Activated CD4-positive, CD25-positive, alpha-beta regulatory T cell (primary cell): ENCODE measurements at regions not wholly inside any gene's neighbourhood (a gene's known extent, or its start where the extent isn't known, plus 50 kb on each side); places are given as distances from the start of the nearest gene placed in this dataset.

ENCODE experiments used
- DNase-seq, 4 experiments: peaks; one replicate each; lab custom pipeline; 2025; lab: John Stamatoyannopoulos, UW

GRCh38 chr6:14848019-14848418 is 397.9 kb upstream of the JARID2 start:
- no peak for DNase-seq

- no peak for DNase-seq
Observed at GRCh38 chr6:14849185-14849584, 396.7 kb upstream of the JARID2 start.

- DNase-seq = no peak
Observed at GRCh38 chr6:14851281-14851680, 394.6 kb upstream of the JARID2 start.

GRCh38 chr6:14852375-14852774 is 393.5 kb upstream of the JARID2 start:
- no peak for DNase-seq

DNA sequence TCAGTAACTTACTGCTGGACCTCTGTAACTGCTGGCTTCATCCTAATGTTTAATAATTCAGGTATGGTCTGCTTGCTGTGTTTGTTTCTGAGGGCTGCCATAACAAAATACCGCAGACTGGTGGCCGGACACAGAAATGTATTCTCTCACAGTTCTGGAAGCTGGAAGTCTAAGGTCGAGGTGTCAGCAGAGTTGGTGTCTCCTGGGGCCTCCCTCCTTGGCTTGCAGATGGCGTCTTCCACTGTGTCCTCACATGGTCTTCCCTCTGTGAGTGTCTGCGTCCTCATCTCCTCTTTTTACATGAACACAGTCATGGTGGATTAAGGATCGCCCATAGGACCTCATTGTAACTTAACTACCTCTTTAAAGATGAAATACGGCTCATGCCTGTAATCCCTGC is 389.7 kb upstream of the JARID2 start:
- DNase-seq = no peak

- DNase-seq = no peak
Observed at GRCh38 chr6:14857001-14857400, 388.9 kb upstream of the JARID2 start.

- peak in 3 of 4 experiments; percentile 21 to 31 (median 24) for DNase-seq
Observed at GRCh38 chr6:14857501-14857900, 388.4 kb upstream of the JARID2 start.

GRCh38 chr6:14858808-14859207 is 387.1 kb upstream of the JARID2 start:
- DNase-seq = no peak

DNA sequence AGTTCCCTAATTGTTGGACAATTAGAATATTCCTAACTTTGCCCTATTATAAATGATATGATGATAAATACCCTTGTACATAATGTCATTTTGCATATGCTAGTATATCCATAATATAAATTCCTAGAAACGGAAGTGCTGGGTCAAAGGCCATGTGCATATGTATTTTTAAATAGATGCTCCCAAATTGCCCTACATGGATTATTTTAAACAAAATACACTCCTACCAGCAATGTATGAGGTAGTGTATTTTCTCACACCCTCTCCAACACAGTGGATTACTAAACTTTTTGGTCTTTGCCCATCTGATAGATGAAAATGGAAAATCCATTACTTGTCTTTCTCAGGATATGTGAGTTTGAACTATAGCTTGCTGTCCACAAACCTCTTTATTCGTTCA is 385.1 kb upstream of the JARID2 start:
- DNase-seq = no peak

DNA sequence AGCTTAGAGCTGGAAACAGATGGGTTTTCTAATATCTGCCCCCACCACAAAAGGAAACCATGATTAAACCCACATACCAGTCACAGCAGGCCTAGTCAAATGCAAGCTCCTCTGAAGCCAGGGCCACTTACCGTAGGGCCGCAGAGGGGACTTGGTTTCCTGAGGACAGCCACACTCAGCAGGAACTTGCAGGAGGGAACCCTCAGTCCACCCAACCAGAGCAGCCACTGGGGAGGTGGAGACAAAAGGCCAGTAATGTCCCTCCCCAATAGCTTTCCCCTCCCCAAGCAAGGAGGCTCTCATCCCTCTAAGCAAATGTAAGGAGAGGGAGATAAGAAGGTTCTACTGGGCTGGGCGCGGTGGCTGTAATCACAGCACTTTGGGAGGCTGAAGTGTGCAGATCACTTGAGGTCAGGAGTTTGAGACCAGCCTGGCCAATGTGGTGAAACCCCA is 384.4 kb upstream of the JARID2 start:
- DNase-seq = no peak

DNA sequence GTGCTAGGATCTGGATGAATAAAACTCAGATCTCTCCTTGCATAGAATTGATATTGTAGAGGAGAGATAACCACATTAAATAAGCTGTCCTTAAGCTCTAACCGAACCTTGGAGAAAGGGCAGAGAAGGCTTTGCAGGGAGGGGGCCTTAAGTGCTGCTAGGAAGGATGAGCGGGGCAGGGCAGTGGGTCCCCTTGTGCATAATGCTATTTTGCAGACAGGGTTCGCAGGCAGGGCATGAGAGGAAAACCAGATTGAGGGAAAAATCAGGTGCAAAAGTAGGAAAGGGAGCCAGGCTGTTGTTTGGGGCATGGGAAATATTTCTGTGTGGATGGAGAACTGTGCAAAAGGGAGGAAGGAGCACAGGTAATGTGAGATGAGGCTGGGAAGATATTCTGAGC is 383.0 kb upstream of the JARID2 start:
- DNase-seq = no peak

- DNase-seq = no peak
Observed at GRCh38 chr6:14863902-14864850, 381.7 kb upstream of the JARID2 start.

- no peak for DNase-seq
Observed at GRCh38 chr6:14865531-14866100, 380.3 kb upstream of the JARID2 start.

DNA sequence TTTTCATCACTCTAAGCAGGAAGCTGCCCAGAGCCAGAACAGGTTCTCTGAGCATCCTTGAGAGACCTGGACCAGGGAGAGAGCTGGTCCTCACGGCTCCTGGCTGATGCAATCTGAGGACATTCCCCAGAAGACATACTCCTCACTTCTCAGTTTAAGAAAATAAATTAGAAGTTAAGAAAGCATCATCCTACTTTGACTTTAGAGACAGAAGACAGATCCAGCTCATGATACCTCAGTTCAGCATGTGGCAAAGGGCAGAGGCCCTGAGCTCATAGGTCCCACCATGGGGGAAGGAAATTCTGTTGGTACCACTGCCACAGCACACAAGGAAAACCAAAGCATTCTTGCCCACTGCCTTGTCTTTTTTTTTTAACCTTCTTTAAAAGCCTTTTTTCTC is 378.1 kb upstream of the JARID2 start:
- no peak for DNase-seq

DNA sequence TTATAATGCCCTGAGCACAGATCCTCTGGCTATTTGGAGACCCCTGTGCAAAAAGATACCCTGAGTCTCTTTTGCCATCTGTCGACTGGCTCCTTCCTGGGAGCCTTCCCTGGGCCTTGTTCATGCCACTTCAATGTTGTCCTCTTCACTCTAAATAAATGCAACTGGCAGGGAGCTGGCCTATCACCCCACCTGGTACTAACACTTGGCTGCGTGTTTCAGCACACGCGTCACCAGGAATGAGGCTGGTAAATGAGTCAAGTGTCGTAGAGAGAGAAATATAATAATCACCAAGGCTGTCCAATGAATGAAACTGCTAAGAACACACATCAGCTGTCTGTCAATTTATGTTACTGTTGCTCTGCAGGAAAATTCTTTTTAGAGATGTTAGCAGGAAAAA is 374.6 kb upstream of the JARID2 start:
- no peak for DNase-seq

DNA sequence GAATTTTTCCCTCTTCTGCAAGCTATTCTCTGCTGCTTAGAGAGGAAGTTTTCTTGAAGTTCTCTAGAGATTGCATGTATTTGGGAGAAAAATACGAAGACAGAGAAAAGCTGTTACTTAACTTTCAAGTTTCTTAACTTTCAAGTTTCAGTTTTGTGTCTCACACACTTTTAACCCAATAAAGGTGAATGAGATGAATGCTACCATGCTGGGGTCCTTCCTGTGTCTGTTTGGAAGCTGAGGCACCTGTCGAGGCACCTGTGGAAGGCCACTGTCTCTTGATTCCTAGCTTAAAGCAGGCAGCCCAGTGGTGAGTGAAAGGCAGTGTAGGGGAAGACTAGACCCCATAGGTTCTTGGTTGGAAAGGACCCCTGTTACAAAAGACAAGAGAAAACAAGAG is 372.8 kb upstream of the JARID2 start:
- DNase-seq = no peak

GRCh38 chr6:14873781-14874441 is 372.0 kb upstream of the JARID2 start:
- DNase-seq = no peak

- no peak for DNase-seq
Observed at GRCh38 chr6:14874975-14875480, 370.8 kb upstream of the JARID2 start.

- DNase-seq = no peak
Observed at GRCh38 chr6:14875481-14876063, 370.3 kb upstream of the JARID2 start.

GRCh38 chr6:14876778-14877613 is 368.9 kb upstream of the JARID2 start:
- no peak for DNase-seq

DNA sequence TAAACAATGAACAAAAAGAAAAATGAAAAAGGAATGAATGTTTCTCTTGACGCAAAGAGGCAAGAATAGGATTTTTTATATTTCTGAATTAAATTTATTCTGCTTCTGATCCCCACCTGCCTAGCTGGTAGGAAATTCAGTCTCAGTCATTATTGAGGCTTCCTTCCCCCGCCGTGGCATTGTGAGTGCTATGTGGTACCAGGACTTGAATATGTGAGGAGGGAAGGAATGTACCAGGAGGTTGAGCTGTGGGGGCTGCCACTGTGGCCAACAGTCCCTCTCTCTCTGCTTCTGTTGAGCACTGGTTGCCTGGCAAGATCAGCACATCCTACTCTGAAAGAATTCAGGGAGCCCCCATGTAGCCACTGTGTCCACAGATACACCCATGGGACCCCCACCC is 368.1 kb upstream of the JARID2 start:
- no peak for DNase-seq
